HEK293 (cell line): ENCODE measurements at regions not wholly inside any gene's neighbourhood (a gene's known extent, or its start where the extent isn't known, plus 50 kb on each side); places are given as distances from the start of the nearest gene placed in this dataset.

Experiments
- CTCF ChIA-PET: fragments of 350-600 bp; formaldehyde crosslinking; extraction: SDS; loops from one replicate; lab custom pipeline; 2021; ENCODE audit warnings: antibody characterized with exemption; lab: Yijun Ruan, JAX
- POLR2A ChIA-PET: fragments of 300-600 bp; formaldehyde crosslinking; extraction: SDS; loops from one replicate; lab custom pipeline; 2020; ENCODE audit warnings: antibody characterized with exemption, inconsistent platforms; lab: Yijun Ruan, JAX
- H3K27ac ChIP-seq: fragments of 200-500 bp; sonication (Bioruptor generic); 2 replicates; pipeline ENCODE4 v1.5.1; 2014; ENCODE audit warnings: low read depth, low read length, control low read depth, inconsistent platforms; ENCODE audit errors: extremely low read depth
- H3K36me3 ChIP-seq, 2 experiments: fragments of 200-500 bp in 1 of 2; sonication (Bioruptor generic) in 1 of 2; 1 replicate in 1 of 2; 2 replicates in 1 of 2; pipeline ENCODE4 v1.5.1; 2014 to 2017; ENCODE audit warnings: inconsistent platforms in 2 of 2, low read length in 2 of 2; ENCODE audit not compliant: control insufficient read depth in 2 of 2, insufficient read depth in 1 of 2
- H3K4me1 ChIP-seq: fragments of 200-500 bp; sonication (Bioruptor generic); 2 replicates; pipeline ENCODE4 v1.5.1; 2014; ENCODE audit warnings: mild to moderate bottlenecking, low read length, inconsistent platforms; ENCODE audit not compliant: control insufficient read depth, insufficient read depth
- H3K4me3 ChIP-seq: 2 replicates; pipeline ENCODE4 v1.5.1; 2011; ENCODE audit warnings: low read depth, mild to moderate bottlenecking, control low read depth, low read length, moderate library complexity
- H3K9me3 ChIP-seq: fragments of 200-500 bp; sonication (Bioruptor generic); 2 replicates; pipeline ENCODE4 v1.5.1; 2014; ENCODE audit warnings: low read depth, low read length, inconsistent platforms; ENCODE audit not compliant: control insufficient read depth, insufficient read depth
- KLF10 ChIP-seq: fragments of 450-650 bp; IDR thresholded peaks from 2 replicates; pipeline ENCODE4 v1.5.1; 2018; ENCODE audit warnings: missing biosample characterization, mild to moderate bottlenecking, missing genetic modification characterization
- KLF9 ChIP-seq: fragments of 450-650 bp; formaldehyde crosslinking; IDR thresholded peaks from 2 replicates; pipeline ENCODE4 v1.5.1; 2016; ENCODE audit warnings: missing biosample characterization, missing genetic modification characterization, low read depth
- PRDM2 ChIP-seq: fragments of 450-650 bp; formaldehyde crosslinking; IDR thresholded peaks from 2 replicates; pipeline ENCODE4 v1.5.1; 2016; ENCODE audit warnings: missing biosample characterization, missing genetic modification characterization, borderline replicate concordance
- REPIN1 ChIP-seq: fragments of 450-650 bp; formaldehyde crosslinking; IDR thresholded peaks from 2 replicates; pipeline ENCODE4 v1.5.1; 2017; ENCODE audit warnings: missing biosample characterization, missing genetic modification characterization, low read depth
- SCRT2 ChIP-seq: fragments of 450-650 bp; formaldehyde crosslinking; IDR thresholded peaks from 2 replicates; pipeline ENCODE4 v1.5.1; 2016; ENCODE audit warnings: missing biosample characterization, missing genetic modification characterization
- SP2 ChIP-seq: fragments of 450-650 bp; formaldehyde crosslinking; IDR thresholded peaks from 2 replicates; pipeline ENCODE4 v1.5.1; 2016; ENCODE audit warnings: missing biosample characterization, missing genetic modification characterization
- ZBTB17 ChIP-seq: fragments of 450-650 bp; formaldehyde crosslinking; IDR thresholded peaks from 2 replicates; pipeline ENCODE4 v1.5.1; 2016; ENCODE audit warnings: missing biosample characterization, missing genetic modification characterization
- ZFHX2 ChIP-seq: fragments of 450-650 bp; formaldehyde crosslinking; conservative IDR thresholded peaks from 2 replicates; pipeline ENCODE4 v1.5.1; 2016; ENCODE audit warnings: missing biosample characterization, missing genetic modification characterization
- ZFP37 ChIP-seq: fragments of 450-650 bp; formaldehyde crosslinking; IDR thresholded peaks from 2 replicates; pipeline ENCODE4 v1.5.1; 2016; ENCODE audit warnings: missing biosample characterization, missing genetic modification characterization
- ZIC2 ChIP-seq: fragments of 450-650 bp; formaldehyde crosslinking; IDR thresholded peaks from 2 replicates; pipeline ENCODE4 v1.5.1; 2016; ENCODE audit warnings: missing biosample characterization, missing genetic modification characterization
- ZNF114 ChIP-seq: fragments of 450-650 bp; formaldehyde crosslinking; IDR thresholded peaks from 2 replicates; pipeline ENCODE4 v1.5.0; 2017; ENCODE audit warnings: missing biosample characterization, missing genetic modification characterization
- ZNF132 ChIP-seq: fragments of 450-650 bp; formaldehyde crosslinking; IDR thresholded peaks from 2 replicates; pipeline ENCODE4 v1.5.1; 2017; ENCODE audit warnings: missing biosample characterization, missing genetic modification characterization, borderline replicate concordance
- ZNF138 ChIP-seq: fragments of 450-650 bp; formaldehyde crosslinking; IDR thresholded peaks from 2 replicates; pipeline ENCODE4 v1.5.1; 2016; ENCODE audit warnings: missing biosample characterization, missing genetic modification characterization, borderline replicate concordance
- ZNF2 ChIP-seq: fragments of 450-650 bp; formaldehyde crosslinking; IDR thresholded peaks from 2 replicates; pipeline ENCODE4 v1.5.1; 2016; ENCODE audit warnings: missing biosample characterization, missing genetic modification characterization
- ZNF248 ChIP-seq: fragments of 450-650 bp; formaldehyde crosslinking; IDR thresholded peaks from 2 replicates; pipeline ENCODE4 v1.5.1; 2017; ENCODE audit warnings: missing biosample characterization, missing genetic modification characterization
- ZNF324 ChIP-seq: fragments of 450-650 bp; formaldehyde crosslinking; IDR thresholded peaks from 2 replicates; pipeline ENCODE4 v1.5.1; 2016; ENCODE audit warnings: missing biosample characterization, missing genetic modification characterization
- ZNF423 ChIP-seq: fragments of 450-650 bp; formaldehyde crosslinking; IDR thresholded peaks from 2 replicates; pipeline ENCODE4 v1.5.1; 2016; ENCODE audit warnings: missing biosample characterization, missing genetic modification characterization
- ZNF558 ChIP-seq: fragments of 450-650 bp; formaldehyde crosslinking; IDR thresholded peaks from 2 replicates; pipeline ENCODE4 v1.5.1; 2016; ENCODE audit warnings: missing biosample characterization, missing genetic modification characterization
- ZNF596 ChIP-seq: fragments of 450-650 bp; IDR thresholded peaks from 2 replicates; pipeline ENCODE4 v1.5.0; 2018; ENCODE audit warnings: missing biosample characterization, mild to moderate bottlenecking, missing genetic modification characterization, moderate library complexity
- ZNF621 ChIP-seq: fragments of 450-650 bp; formaldehyde crosslinking; IDR thresholded peaks from 2 replicates; pipeline ENCODE4 v1.5.1; 2017; ENCODE audit warnings: missing biosample characterization, missing genetic modification characterization
- TF ChIP-seq, protein P1 (sequence below): fragments of 450-650 bp; formaldehyde crosslinking; IDR thresholded peaks from 2 replicates; pipeline ENCODE4 v1.5.1; 2016; ENCODE audit warnings: missing biosample characterization, missing genetic modification characterization

DNA sequence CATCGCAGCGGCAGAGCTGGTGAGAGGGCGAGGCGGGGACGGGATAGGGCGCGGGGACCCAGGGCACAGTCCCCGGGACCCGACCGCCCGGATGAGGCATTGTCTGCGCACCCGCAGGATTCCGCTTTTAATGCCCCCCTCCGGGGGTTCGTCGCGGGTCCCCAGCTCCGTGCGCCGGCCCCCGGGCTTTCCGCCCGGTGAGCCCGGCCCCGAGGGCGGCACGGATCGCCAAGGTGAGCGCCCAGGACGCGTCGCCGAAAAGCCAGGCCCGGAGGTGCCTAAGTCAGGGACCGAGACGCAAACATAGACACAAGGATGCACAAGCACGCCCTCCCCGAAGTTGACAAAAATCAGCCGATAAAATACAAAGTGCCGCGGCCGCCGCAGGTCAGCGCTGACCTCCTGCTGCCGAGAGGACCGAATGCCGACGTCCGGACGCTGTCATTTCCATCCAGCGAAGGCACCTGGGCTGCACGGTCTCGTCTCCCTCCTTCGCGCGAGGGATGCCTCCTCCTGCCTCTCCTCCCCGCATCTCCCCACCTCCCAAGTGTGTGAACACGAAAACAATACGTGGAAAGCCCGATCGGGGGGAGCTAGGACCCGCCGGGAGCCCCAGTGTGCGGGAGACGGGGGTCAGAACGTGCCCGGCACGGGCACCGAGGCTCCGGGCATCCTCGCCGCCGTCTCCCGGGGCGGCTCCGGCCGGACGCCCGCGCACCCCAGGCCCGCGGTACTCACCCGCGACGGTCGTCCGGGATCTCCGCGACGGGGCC, 101.1 kb upstream of the SOD1 start (continued):
- TF ChIP-seq ZIC2 (tag by site-specific recombination) (peak; percentile 10; the same call in 1 of the 2 replicates), ZNF423 (tag by site-specific recombination) (peak; percentile 35; the same call in 1 of the 2 replicates), REPIN1 (tag by site-specific recombination) (0 out of 2 replicates have a peak, but pooled peaks have one; percentile 42), ZNF2 (tag by site-specific recombination) (no peak), ZNF596 (tag by site-specific recombination) (peak; percentile 56), ZNF621 (tag by site-specific recombination) (no peak), ZNF558 (tag by site-specific recombination) (no peak)
- TF ChIP-seq, protein P1, sequence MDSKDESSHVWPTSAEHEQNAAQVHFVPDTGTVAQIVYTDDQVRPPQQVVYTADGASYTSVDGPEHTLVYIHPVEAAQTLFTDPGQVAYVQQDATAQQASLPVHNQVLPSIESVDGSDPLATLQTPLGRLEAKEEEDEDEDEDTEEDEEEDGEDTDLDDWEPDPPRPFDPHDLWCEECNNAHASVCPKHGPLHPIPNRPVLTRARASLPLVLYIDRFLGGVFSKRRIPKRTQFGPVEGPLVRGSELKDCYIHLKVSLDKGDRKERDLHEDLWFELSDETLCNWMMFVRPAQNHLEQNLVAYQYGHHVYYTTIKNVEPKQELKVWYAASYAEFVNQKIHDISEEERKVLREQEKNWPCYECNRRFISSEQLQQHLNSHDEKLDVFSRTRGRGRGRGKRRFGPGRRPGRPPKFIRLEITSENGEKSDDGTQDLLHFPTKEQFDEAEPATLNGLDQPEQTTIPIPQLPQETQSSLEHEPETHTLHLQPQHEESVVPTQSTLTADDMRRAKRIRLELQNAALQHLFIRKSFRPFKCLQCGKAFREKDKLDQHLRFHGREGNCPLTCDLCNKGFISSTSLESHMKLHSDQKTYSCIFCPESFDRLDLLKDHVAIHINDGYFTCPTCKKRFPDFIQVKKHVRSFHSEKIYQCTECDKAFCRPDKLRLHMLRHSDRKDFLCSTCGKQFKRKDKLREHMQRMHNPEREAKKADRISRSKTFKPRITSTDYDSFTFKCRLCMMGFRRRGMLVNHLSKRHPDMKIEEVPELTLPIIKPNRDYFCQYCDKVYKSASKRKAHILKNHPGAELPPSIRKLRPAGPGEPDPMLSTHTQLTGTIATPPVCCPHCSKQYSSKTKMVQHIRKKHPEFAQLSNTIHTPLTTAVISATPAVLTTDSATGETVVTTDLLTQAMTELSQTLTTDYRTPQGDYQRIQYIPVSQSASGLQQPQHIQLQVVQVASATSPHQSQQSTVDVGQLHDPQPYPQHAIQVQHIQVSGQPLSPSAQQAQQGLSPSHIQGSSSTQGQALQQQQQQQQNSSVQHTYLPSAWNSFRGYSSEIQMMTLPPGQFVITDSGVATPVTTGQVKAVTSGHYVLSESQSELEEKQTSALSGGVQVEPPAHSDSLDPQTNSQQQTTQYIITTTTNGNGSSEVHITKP (tag by site-specific recombination), result peak; percentile 72

DNA sequence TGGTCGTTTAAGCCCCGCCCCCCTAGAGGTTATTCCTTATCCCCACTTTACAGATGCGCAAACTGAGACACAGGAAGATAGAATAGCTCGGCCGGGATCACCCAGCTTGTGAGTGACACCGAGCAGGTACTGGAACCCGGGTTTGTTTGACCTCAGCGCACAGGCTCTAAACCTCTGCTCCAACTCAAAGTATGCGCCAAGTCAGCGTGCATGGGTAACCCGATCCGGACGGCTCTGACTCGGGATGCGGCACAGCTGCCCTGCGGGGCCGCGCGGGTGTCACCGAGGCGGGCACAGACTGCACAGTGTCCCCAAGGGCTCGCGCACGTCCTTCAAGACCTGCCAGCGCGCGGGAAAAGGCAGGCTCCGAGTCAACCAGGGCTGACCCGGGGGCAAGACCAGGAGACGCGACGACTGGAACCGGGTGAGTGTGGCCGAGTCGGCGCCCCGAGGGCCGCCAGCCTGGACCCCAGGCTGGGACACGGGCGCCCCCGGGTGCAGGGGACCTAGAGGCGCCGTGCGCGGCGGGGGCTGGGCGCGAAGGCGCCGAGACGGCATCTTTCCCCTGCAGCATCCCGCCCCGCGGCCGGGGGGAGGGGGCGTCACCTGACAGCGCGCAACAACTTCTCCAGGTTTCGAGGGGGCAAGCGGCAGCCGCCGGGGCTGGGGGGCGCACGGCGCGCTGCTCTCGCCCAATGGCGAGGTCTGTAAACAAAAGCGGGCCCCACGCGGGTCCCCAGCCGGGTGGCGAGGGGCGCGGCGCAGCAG, 101.9 kb upstream of the SOD1 start:
- Histone ChIP-seq H3K36me3 (no peaks in the 10 kb centered on the region), H3K4me3 (peak overlapping the region; percentile 75), H3K4me1 (peaks cover 41% of the 10 kb centered on the region), H3K9me3 (no peaks in the 10 kb centered on the region), H3K27ac (peak overlapping the region; percentile 91; the same call in 1 of the 2 replicates)
- ChIA-PET CTCF (interaction anchor here (0.7 to 3.2 kb wide), 6 partner anchors 10 to 363 kb away, joined by 3 to 25 read pairs (median 4); no protein-coding TSS in a partner anchor), POLR2A (interaction anchor here (1.1 to 2.3 kb wide), 5 partner anchors 64 to 214 kb away, joined by 3 to 14 read pairs (median 4); partner anchors contain the start of gene TIAM1)
- TF ChIP-seq, protein P1 (tag by site-specific recombination), result no peak
- TF ChIP-seq ZBTB17 (tag by site-specific recombination), result peak; percentile 87
- TF ChIP-seq SCRT2 (tag by site-specific recombination), result peak; percentile 42
- TF ChIP-seq ZFHX2 (tag by site-specific recombination), result peak; percentile 43
- TF ChIP-seq ZNF138 (tag by site-specific recombination), result no peak
- no peak for TF ChIP-seq ZNF132 (tag by site-specific recombination)
- TF ChIP-seq ZNF114 (tag by site-specific recombination), result no peak
- no peak for TF ChIP-seq ZNF248 (tag by site-specific recombination)
- peak; percentile 72 for TF ChIP-seq ZIC2 (tag by site-specific recombination)
- peak; percentile 76; the same call in 1 of the 2 replicates for TF ChIP-seq PRDM2
- TF ChIP-seq ZFP37, result peak; percentile 56; the same call in 1 of the 2 replicates
- peak; percentile 46; the same call in 1 of the 2 replicates for TF ChIP-seq KLF10 (tag by site-specific recombination)
- TF ChIP-seq KLF9 (tag by site-specific recombination), result peak; percentile 66
- peak; percentile 35 for TF ChIP-seq SP2 (tag by site-specific recombination)
- TF ChIP-seq ZNF324 (tag by site-specific recombination), result peak; percentile 67
